WTC11 (cell line): ENCODE measurements at regions not wholly inside any gene's neighbourhood (a gene's known extent, or its start where the extent isn't known, plus 50 kb on each side); places are given as distances from the start of the nearest gene placed in this dataset.

ENCODE experiments used
- ATAC-seq: fragments of 200-7000 bp; cut with Tn5 transposase; 2 replicates; pipeline ENCODE4 v1.10.0; 2021; ENCODE audit warnings: mild to moderate bottlenecking, moderate library complexity
- CTCF ChIA-PET: fragments of 300-600 bp; sonication (Branson Sonifier 250); formaldehyde crosslinking; loops from one replicate; lab custom pipeline; 2021; ENCODE audit warnings: antibody characterized with exemption; lab: Charles Lee
- POLR2A ChIA-PET: fragments of 350-600 bp; sonication (Branson Sonifier 250); formaldehyde crosslinking; loops from one replicate; lab custom pipeline; 2021; ENCODE audit warnings: antibody characterized with exemption; lab: Charles Lee
- DNase-seq: peaks from one replicate; pipeline ENCODE4 v3.0.0; 2021; ENCODE audit warnings: low spot score
- H3K27ac Mint-ChIP-seq: 2 replicates; pipeline ENCODE4 v1.8.0; 2021; ENCODE audit warnings: mixed read lengths
- H3K27me3 Mint-ChIP-seq: 2 replicates; pipeline ENCODE4 v1.8.0; 2021; ENCODE audit warnings: low read depth, mild to moderate bottlenecking, moderate library complexity, mixed read lengths
- H3K36me3 Mint-ChIP-seq: 2 replicates; pipeline ENCODE4 v1.8.0; 2021; ENCODE audit warnings: mixed read lengths
- H3K4me1 Mint-ChIP-seq: 2 replicates; pipeline ENCODE4 v1.8.0; 2022; ENCODE audit warnings: mixed read lengths
- H3K4me3 Mint-ChIP-seq: 2 replicates; pipeline ENCODE4 v1.8.0; 2021; ENCODE audit warnings: mild to moderate bottlenecking, moderate library complexity, mixed read lengths
- H3K9me3 Mint-ChIP-seq: 2 replicates; pipeline ENCODE4 v1.8.0; 2021; ENCODE audit warnings: mixed read lengths
- ATF1 ChIP-seq: sonication (generic); formaldehyde crosslinking; IDR thresholded peaks from 2 replicates; pipeline ENCODE4 v1.8.1; 2023; ENCODE audit warnings: mild to moderate bottlenecking, moderate library complexity, missing genetic modification reagents
- MYBL2 ChIP-seq: sonication (generic); formaldehyde crosslinking; IDR thresholded peaks from 2 replicates; pipeline ENCODE4 v1.8.1; 2023; ENCODE audit warnings: mild to moderate bottlenecking, moderate library complexity, missing genetic modification reagents
- SOX15 ChIP-seq: fragments of 250-450 bp; sonication (Bioruptor Pico); IDR thresholded peaks from 2 replicates; pipeline ENCODE4 v1.9.0; 2021; ENCODE audit warnings: mild to moderate bottlenecking
- TEAD4 ChIP-seq: sonication (generic); formaldehyde crosslinking; IDR thresholded peaks from 2 replicates; pipeline ENCODE4 v1.8.0; 2022; ENCODE audit warnings: mild to moderate bottlenecking, missing genetic modification reagents
- ZNF121 ChIP-seq: sonication (generic); formaldehyde crosslinking; IDR thresholded peaks from 2 replicates; pipeline ENCODE4 v1.8.0; 2023; ENCODE audit warnings: missing genetic modification reagents
- ZNF263 ChIP-seq: sonication (generic); formaldehyde crosslinking; IDR thresholded peaks from 2 replicates; pipeline ENCODE4 v1.8.1; 2022; ENCODE audit warnings: low read depth, mild to moderate bottlenecking, moderate library complexity, missing genetic modification reagents
- ZNF396 ChIP-seq: fragments of 250-450 bp; sonication (Bioruptor Pico); IDR thresholded peaks from 2 replicates; pipeline ENCODE4 v1.8.0; 2021; ENCODE audit warnings: mild to moderate bottlenecking, moderate library complexity, borderline replicate concordance
- ZNF423 ChIP-seq: fragments of 250-450 bp; sonication (Bioruptor Pico); IDR thresholded peaks from 2 replicates; pipeline ENCODE4 v2.1.2; 2022; ENCODE audit warnings: mild to moderate bottlenecking, moderate library complexity
- ZNF671 ChIP-seq: fragments of 250-450 bp; sonication (Bioruptor Pico); IDR thresholded peaks from 2 replicates; pipeline ENCODE4 v1.8.0; 2021; ENCODE audit warnings: mild to moderate bottlenecking
- TF ChIP-seq, protein P1 (sequence below): sonication (generic); formaldehyde crosslinking; IDR thresholded peaks from 2 replicates; pipeline ENCODE4 v1.8.1; 2023; ENCODE audit warnings: mild to moderate bottlenecking, missing genetic modification reagents, moderate library complexity
- TF ChIP-seq, protein P2 (sequence below): sonication (generic); formaldehyde crosslinking; conservative IDR thresholded peaks from 2 replicates; pipeline ENCODE4 v1.8.1; 2022; ENCODE audit warnings: mild to moderate bottlenecking, missing genetic modification reagents
- TF ChIP-seq, protein P3 (sequence below): sonication (generic); formaldehyde crosslinking; IDR thresholded peaks from 2 replicates; pipeline ENCODE4 v1.8.0; 2022; ENCODE audit warnings: mild to moderate bottlenecking, missing genetic modification reagents
- TF ChIP-seq, protein P4 (sequence below): sonication (generic); formaldehyde crosslinking; IDR thresholded peaks from 2 replicates; pipeline ENCODE4 v1.8.1; 2022; ENCODE audit warnings: mild to moderate bottlenecking, moderate library complexity, missing genetic modification reagents
- TF ChIP-seq, protein P5 (sequence below): sonication (generic); formaldehyde crosslinking; IDR thresholded peaks from 2 replicates; pipeline ENCODE4 v1.8.1; 2023; ENCODE audit warnings: mild to moderate bottlenecking, missing genetic modification reagents, moderate library complexity
- TF ChIP-seq, protein P6 (sequence below): fragments of 250-450 bp; sonication (Bioruptor Pico); IDR thresholded peaks from 2 replicates; pipeline ENCODE4 v1.9.0; 2021; ENCODE audit warnings: mild to moderate bottlenecking
- TF ChIP-seq, protein P7 (sequence below): sonication (generic); formaldehyde crosslinking; IDR thresholded peaks from 2 replicates; pipeline ENCODE4 v1.8.0; 2022; ENCODE audit warnings: missing genetic modification reagents
- TF ChIP-seq, protein P8 (sequence below): sonication (generic); formaldehyde crosslinking; IDR thresholded peaks from 2 replicates; pipeline ENCODE4 v1.8.1; 2022; ENCODE audit warnings: low read depth, mild to moderate bottlenecking, moderate library complexity, missing genetic modification reagents, borderline replicate concordance
- TF ChIP-seq, protein P9 (sequence below): sonication (generic); formaldehyde crosslinking; IDR thresholded peaks from 2 replicates; pipeline ENCODE4 v1.8.0; 2022; ENCODE audit warnings: mild to moderate bottlenecking, missing genetic modification reagents
- TF ChIP-seq, protein P10 (sequence below): fragments of 250-450 bp; sonication (Bioruptor Pico); IDR thresholded peaks from 2 replicates; pipeline ENCODE4 v2.1.2; 2022; ENCODE audit warnings: mild to moderate bottlenecking, moderate library complexity

DNA sequence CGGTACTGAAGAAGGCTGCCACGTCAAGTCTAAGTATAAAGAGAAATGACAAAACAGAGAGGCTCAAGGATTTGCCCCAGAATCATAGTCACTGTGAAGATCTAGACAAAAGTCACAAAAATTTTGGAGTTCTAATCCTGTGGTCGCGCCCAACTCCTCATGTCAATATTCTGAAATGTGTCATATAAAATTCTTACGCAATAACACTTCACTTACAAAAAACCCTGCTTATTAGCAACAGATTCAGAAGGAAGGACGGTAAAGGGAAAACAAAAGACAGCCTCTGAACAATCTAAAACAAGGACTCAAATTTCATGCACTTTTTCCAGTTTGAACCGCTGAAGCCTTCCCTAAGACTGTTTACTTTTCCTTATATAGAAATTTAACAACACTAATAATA, 94.7 kb downstream of the TSPAN8 start:
- Mint-ChIP-seq H3K27me3 (no peaks in the 10 kb centered on the region), H3K27ac (no peak overlapping the region), H3K4me3 (no peak overlapping the region), H3K9me3 (peaks cover 3% of the 10 kb centered on the region; the same call in 1 of the 2 replicates), H3K36me3 (no peaks in the 10 kb centered on the region)
- no peak for DNase-seq
- ATAC-seq = no peak
- CTCF ChIA-PET = no interaction called here
- TF ChIP-seq, protein P1, sequence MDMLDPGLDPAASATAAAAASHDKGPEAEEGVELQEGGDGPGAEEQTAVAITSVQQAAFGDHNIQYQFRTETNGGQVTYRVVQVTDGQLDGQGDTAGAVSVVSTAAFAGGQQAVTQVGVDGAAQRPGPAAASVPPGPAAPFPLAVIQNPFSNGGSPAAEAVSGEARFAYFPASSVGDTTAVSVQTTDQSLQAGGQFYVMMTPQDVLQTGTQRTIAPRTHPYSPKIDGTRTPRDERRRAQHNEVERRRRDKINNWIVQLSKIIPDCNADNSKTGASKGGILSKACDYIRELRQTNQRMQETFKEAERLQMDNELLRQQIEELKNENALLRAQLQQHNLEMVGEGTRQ (CRISPR knock-in tag) = no peak
- no peak for TF ChIP-seq ZNF671
- TF ChIP-seq, protein P2, sequence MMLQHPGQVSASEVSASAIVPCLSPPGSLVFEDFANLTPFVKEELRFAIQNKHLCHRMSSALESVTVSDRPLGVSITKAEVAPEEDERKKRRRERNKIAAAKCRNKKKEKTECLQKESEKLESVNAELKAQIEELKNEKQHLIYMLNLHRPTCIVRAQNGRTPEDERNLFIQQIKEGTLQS = no peak
- TF ChIP-seq, protein P3, sequence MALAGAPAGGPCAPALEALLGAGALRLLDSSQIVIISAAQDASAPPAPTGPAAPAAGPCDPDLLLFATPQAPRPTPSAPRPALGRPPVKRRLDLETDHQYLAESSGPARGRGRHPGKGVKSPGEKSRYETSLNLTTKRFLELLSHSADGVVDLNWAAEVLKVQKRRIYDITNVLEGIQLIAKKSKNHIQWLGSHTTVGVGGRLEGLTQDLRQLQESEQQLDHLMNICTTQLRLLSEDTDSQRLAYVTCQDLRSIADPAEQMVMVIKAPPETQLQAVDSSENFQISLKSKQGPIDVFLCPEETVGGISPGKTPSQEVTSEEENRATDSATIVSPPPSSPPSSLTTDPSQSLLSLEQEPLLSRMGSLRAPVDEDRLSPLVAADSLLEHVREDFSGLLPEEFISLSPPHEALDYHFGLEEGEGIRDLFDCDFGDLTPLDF (CRISPR knock-in tag) = no peak
- no peak for TF ChIP-seq ZNF263 (CRISPR knock-in tag)
- TF ChIP-seq TEAD4 (CRISPR knock-in tag) = no peak
- TF ChIP-seq, protein P4, sequence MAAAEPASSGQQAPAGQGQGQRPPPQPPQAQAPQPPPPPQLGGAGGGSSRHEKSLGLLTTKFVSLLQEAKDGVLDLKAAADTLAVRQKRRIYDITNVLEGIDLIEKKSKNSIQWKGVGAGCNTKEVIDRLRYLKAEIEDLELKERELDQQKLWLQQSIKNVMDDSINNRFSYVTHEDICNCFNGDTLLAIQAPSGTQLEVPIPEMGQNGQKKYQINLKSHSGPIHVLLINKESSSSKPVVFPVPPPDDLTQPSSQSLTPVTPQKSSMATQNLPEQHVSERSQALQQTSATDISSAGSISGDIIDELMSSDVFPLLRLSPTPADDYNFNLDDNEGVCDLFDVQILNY = no peak
- no peak for TF ChIP-seq SOX15 (CRISPR knock-in tag)
- TF ChIP-seq, protein P5, sequence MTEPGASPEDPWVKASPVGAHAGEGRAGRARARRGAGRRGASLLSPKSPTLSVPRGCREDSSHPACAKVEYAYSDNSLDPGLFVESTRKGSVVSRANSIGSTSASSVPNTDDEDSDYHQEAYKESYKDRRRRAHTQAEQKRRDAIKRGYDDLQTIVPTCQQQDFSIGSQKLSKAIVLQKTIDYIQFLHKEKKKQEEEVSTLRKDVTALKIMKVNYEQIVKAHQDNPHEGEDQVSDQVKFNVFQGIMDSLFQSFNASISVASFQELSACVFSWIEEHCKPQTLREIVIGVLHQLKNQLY (CRISPR knock-in tag) = no peak
- TF ChIP-seq, protein P6, sequence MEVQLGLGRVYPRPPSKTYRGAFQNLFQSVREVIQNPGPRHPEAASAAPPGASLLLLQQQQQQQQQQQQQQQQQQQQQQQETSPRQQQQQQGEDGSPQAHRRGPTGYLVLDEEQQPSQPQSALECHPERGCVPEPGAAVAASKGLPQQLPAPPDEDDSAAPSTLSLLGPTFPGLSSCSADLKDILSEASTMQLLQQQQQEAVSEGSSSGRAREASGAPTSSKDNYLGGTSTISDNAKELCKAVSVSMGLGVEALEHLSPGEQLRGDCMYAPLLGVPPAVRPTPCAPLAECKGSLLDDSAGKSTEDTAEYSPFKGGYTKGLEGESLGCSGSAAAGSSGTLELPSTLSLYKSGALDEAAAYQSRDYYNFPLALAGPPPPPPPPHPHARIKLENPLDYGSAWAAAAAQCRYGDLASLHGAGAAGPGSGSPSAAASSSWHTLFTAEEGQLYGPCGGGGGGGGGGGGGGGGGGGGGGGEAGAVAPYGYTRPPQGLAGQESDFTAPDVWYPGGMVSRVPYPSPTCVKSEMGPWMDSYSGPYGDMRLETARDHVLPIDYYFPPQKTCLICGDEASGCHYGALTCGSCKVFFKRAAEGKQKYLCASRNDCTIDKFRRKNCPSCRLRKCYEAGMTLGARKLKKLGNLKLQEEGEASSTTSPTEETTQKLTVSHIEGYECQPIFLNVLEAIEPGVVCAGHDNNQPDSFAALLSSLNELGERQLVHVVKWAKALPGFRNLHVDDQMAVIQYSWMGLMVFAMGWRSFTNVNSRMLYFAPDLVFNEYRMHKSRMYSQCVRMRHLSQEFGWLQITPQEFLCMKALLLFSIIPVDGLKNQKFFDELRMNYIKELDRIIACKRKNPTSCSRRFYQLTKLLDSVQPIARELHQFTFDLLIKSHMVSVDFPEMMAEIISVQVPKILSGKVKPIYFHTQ (CRISPR knock-in tag) = no peak
- TF ChIP-seq, all 79 proteins: peak for 0
- H3K4me1 Mint-ChIP-seq = no peaks in the 10 kb centered on the region
- POLR2A ChIA-PET = no interaction called here

DNA sequence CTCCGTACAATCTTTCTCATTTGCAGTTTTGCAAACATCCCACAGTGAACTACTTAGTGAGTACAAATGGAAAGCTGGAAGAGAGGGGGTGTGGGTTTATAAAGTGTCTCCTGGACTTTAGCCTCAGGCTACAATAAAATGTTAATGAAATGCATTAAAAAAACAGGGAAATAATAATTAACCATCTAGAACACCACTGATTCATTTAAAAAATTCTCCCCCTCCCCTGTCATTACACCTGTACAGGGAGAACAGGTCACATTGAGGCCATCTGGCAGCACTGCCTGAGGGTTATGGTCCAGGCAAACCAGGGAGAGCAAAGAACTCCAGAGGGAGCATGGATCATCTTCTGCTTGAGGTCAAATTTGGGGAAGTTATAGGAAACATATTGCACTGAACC, 96.3 kb downstream of the TSPAN8 start:
- no peaks in the 10 kb centered on the region for H3K27me3 Mint-ChIP-seq
- H3K4me1 Mint-ChIP-seq = no peaks in the 10 kb centered on the region
- DNase-seq (no peak), ATAC-seq (no peak)
- no peaks in the 10 kb centered on the region for H3K36me3 Mint-ChIP-seq
- H3K4me3 Mint-ChIP-seq = no peak overlapping the region
- peaks cover 7% of the 10 kb centered on the region; the same call in 1 of the 2 replicates for H3K9me3 Mint-ChIP-seq
- ChIA-PET POLR2A (no interaction called here), CTCF (no interaction called here)
- H3K27ac Mint-ChIP-seq = no peak overlapping the region
- TF ChIP-seq, protein P7, sequence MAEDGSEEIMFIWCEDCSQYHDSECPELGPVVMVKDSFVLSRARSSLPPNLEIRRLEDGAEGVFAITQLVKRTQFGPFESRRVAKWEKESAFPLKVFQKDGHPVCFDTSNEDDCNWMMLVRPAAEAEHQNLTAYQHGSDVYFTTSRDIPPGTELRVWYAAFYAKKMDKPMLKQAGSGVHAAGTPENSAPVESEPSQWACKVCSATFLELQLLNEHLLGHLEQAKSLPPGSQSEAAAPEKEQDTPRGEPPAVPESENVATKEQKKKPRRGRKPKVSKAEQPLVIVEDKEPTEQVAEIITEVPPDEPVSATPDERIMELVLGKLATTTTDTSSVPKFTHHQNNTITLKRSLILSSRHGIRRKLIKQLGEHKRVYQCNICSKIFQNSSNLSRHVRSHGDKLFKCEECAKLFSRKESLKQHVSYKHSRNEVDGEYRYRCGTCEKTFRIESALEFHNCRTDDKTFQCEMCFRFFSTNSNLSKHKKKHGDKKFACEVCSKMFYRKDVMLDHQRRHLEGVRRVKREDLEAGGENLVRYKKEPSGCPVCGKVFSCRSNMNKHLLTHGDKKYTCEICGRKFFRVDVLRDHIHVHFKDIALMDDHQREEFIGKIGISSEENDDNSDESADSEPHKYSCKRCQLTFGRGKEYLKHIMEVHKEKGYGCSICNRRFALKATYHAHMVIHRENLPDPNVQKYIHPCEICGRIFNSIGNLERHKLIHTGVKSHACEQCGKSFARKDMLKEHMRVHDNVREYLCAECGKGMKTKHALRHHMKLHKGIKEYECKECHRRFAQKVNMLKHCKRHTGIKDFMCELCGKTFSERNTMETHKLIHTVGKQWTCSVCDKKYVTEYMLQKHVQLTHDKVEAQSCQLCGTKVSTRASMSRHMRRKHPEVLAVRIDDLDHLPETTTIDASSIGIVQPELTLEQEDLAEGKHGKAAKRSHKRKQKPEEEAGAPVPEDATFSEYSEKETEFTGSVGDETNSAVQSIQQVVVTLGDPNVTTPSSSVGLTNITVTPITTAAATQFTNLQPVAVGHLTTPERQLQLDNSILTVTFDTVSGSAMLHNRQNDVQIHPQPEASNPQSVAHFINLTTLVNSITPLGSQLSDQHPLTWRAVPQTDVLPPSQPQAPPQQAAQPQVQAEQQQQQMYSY (CRISPR knock-in tag) = no peak
- TF ChIP-seq ZNF423 (CRISPR knock-in tag) = no peak
- TF ChIP-seq, protein P8, sequence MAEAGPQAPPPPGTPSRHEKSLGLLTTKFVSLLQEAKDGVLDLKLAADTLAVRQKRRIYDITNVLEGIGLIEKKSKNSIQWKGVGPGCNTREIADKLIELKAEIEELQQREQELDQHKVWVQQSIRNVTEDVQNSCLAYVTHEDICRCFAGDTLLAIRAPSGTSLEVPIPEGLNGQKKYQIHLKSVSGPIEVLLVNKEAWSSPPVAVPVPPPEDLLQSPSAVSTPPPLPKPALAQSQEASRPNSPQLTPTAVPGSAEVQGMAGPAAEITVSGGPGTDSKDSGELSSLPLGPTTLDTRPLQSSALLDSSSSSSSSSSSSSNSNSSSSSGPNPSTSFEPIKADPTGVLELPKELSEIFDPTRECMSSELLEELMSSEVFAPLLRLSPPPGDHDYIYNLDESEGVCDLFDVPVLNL (CRISPR knock-in tag) = no peak
- no peak for TF ChIP-seq MYBL2 (CRISPR knock-in tag)
- TF ChIP-seq ZNF121 (CRISPR knock-in tag) = no peak
- TF ChIP-seq ATF1 = no peak
- no peak for TF ChIP-seq ZNF396 (CRISPR knock-in tag)
- TF ChIP-seq, protein P9, sequence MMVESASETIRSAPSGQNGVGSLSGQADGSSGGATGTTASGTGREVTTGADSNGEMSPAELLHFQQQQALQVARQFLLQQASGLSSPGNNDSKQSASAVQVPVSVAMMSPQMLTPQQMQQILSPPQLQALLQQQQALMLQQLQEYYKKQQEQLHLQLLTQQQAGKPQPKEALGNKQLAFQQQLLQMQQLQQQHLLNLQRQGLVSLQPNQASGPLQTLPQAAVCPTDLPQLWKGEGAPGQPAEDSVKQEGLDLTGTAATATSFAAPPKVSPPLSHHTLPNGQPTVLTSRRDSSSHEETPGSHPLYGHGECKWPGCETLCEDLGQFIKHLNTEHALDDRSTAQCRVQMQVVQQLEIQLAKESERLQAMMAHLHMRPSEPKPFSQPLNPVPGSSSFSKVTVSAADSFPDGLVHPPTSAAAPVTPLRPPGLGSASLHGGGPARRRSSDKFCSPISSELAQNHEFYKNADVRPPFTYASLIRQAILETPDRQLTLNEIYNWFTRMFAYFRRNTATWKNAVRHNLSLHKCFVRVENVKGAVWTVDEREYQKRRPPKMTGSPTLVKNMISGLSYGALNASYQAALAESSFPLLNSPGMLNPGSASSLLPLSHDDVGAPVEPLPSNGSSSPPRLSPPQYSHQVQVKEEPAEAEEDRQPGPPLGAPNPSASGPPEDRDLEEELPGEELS (CRISPR knock-in tag) = no peak
- TF ChIP-seq, protein P10, sequence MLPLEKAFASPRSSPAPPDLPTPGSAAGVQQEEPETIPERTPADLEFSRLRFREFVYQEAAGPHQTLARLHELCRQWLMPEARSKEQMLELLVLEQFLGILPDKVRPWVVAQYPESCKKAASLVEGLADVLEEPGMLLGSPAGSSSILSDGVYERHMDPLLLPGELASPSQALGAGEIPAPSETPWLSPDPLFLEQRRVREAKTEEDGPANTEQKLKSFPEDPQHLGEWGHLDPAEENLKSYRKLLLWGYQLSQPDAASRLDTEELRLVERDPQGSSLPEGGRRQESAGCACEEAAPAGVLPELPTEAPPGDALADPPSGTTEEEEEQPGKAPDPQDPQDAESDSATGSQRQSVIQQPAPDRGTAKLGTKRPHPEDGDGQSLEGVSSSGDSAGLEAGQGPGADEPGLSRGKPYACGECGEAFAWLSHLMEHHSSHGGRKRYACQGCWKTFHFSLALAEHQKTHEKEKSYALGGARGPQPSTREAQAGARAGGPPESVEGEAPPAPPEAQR (CRISPR knock-in tag) = no peak
